ENCODE measurements at regions not wholly inside any gene's neighbourhood (a gene's known extent, or its start where the extent isn't known, plus 50 kb on each side); places are given as distances from the start of the nearest gene placed in this dataset.

DNA sequence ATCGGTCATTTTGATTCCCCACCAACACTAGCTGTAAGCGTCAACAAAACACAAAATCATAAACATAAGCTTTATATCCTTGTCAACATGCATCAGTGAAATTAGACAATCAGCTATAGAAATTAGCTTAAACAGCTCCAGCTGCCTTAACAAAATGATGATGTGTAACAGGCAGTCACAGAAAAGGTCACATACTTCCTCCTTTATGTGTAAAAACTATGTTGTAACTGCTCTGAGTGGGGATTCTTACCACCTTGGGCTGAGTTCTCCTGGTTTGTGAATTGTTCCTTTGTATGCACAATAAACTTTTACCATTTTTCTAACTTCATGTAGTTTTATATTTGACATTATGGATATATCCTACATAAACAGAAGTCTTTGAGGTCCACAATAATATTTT lies 73.9 kb upstream of the MAP9 start:
- Mint-ChIP-seq H3K4me3 (ENCODE audit: unreplicated experiment) (no peak overlapping the region), H3K4me1 (ENCODE audit: insufficient read depth, unreplicated experiment) (no peaks in the 10 kb centered on the region), H3K36me3 (ENCODE audit: insufficient read depth, unreplicated experiment) (no peaks in the 10 kb centered on the region), H3K27ac (ENCODE audit: low read depth, unreplicated experiment) (no peak overlapping the region), H3K27me3 (ENCODE audit: insufficient read depth, unreplicated experiment) (no peaks in the 10 kb centered on the region), H3K9me3 (ENCODE audit: unreplicated experiment) (no peaks in the 10 kb centered on the region)
- TF ChIP-seq, protein P1, sequence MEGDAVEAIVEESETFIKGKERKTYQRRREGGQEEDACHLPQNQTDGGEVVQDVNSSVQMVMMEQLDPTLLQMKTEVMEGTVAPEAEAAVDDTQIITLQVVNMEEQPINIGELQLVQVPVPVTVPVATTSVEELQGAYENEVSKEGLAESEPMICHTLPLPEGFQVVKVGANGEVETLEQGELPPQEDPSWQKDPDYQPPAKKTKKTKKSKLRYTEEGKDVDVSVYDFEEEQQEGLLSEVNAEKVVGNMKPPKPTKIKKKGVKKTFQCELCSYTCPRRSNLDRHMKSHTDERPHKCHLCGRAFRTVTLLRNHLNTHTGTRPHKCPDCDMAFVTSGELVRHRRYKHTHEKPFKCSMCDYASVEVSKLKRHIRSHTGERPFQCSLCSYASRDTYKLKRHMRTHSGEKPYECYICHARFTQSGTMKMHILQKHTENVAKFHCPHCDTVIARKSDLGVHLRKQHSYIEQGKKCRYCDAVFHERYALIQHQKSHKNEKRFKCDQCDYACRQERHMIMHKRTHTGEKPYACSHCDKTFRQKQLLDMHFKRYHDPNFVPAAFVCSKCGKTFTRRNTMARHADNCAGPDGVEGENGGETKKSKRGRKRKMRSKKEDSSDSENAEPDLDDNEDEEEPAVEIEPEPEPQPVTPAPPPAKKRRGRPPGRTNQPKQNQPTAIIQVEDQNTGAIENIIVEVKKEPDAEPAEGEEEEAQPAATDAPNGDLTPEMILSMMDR (IDR thresholded peaks at IDR 0.05; ENCODE audit: unreplicated experiment), result no peak
- ChIA-PET POLR2A (no interaction called here), CTCF (no interaction called here)
- BruUV-seq (replicated peaks), result no TSS peak
- DNase-seq (ENCODE audit: unreplicated experiment), result no peak
- intact Hi-C loops (cut with micrococcal nuclease), result no loop called here

- H3K4me3 Mint-ChIP-seq (ENCODE audit: unreplicated experiment), result no peak overlapping the region
- no peak for DNase-seq (ENCODE audit: unreplicated experiment)
- H3K4me1 Mint-ChIP-seq (ENCODE audit: insufficient read depth, unreplicated experiment), result peaks cover 13% of the 10 kb centered on the region
- TF ChIP-seq, protein P1 (IDR thresholded peaks at IDR 0.05; ENCODE audit: unreplicated experiment), result no peak
- H3K9me3 Mint-ChIP-seq (ENCODE audit: unreplicated experiment), result no peaks in the 10 kb centered on the region
- H3K27ac Mint-ChIP-seq (ENCODE audit: low read depth, unreplicated experiment), result no peak overlapping the region
- BruUV-seq (replicated peaks), result no TSS peak
- H3K36me3 Mint-ChIP-seq (ENCODE audit: insufficient read depth, unreplicated experiment), result peaks cover 6% of the 10 kb centered on the region
- POLR2A ChIA-PET, result interaction anchor here (1.6 kb wide), 1 partner anchor 23 kb away, joined by 4 read pairs; no protein-coding TSS in a partner anchor
- no peaks in the 10 kb centered on the region for H3K27me3 Mint-ChIP-seq (ENCODE audit: insufficient read depth, unreplicated experiment)
- CTCF ChIA-PET, result interaction anchor here (0.6 to 4.0 kb wide), 2 partner anchors 342 to 508 kb away, joined by 3 to 22 read pairs; no protein-coding TSS in a partner anchor
- intact Hi-C loops (cut with micrococcal nuclease), result no loop called here
These were observed 68.5 kb upstream of the MAP9 start for GRCh38 chr4:155445306-155445705.

- no peak for DNase-seq (ENCODE audit: unreplicated experiment)
- TF ChIP-seq, protein P1 (IDR thresholded peaks at IDR 0.05; ENCODE audit: unreplicated experiment), result no peak
- POLR2A ChIA-PET, result interaction anchor here (0.6 to 1.6 kb wide), 2 partner anchors 23 to 487 kb away, joined by 4 to 6 read pairs; no protein-coding TSS in a partner anchor
- CTCF ChIA-PET, result interaction anchor here (0.5 to 2.8 kb wide), 6 partner anchors 42 to 508 kb away, joined by 4 to 18 read pairs (median 6); partner anchors contain the start of gene CTSO
- Mint-ChIP-seq H3K4me1 (ENCODE audit: insufficient read depth, unreplicated experiment) (peaks cover 13% of the 10 kb centered on the region), H3K27ac (ENCODE audit: low read depth, unreplicated experiment) (no peak overlapping the region), H3K9me3 (ENCODE audit: unreplicated experiment) (no peaks in the 10 kb centered on the region), H3K27me3 (ENCODE audit: insufficient read depth, unreplicated experiment) (no peaks in the 10 kb centered on the region), H3K4me3 (ENCODE audit: unreplicated experiment) (no peak overlapping the region), H3K36me3 (ENCODE audit: insufficient read depth, unreplicated experiment) (peaks cover 6% of the 10 kb centered on the region)
- intact Hi-C loops (cut with micrococcal nuclease), result no loop called here
- BruUV-seq (replicated peaks), result no TSS peak
These were observed 68.0 kb upstream of the MAP9 start for GRCh38 chr4:155444721-155445120.

- Mint-ChIP-seq H3K27me3 (ENCODE audit: insufficient read depth, unreplicated experiment) (no peaks in the 10 kb centered on the region), H3K27ac (ENCODE audit: low read depth, unreplicated experiment) (peak overlapping the region; percentile 55), H3K4me3 (ENCODE audit: unreplicated experiment) (peak overlapping the region; percentile 64), H3K4me1 (ENCODE audit: insufficient read depth, unreplicated experiment) (peaks cover 13% of the 10 kb centered on the region), H3K36me3 (ENCODE audit: insufficient read depth, unreplicated experiment) (peaks cover 6% of the 10 kb centered on the region), H3K9me3 (ENCODE audit: unreplicated experiment) (no peaks in the 10 kb centered on the region)
- CTCF ChIA-PET, result interaction anchor here (0.6 to 5.6 kb wide), 21 partner anchors 11 to 526 kb away, joined by 3 to 43 read pairs (median 4); partner anchors contain the start of gene CTSO
- peak; percentile 81 for DNase-seq (ENCODE audit: unreplicated experiment)
- TF ChIP-seq, protein P1 (IDR thresholded peaks at IDR 0.05; ENCODE audit: unreplicated experiment), result peak; percentile 94
- BruUV-seq (replicated peaks), result no TSS peak
- POLR2A ChIA-PET, result interaction anchor here (1.6 kb wide), 2 partner anchors 345 to 511 kb away, joined by 4 to 5 read pairs; partner anchors contain the start of gene CTSO
- intact Hi-C loops (cut with micrococcal nuclease), result loop anchor here (1.0 to 2.0 kb wide), 3 partner anchors 38 to 511 kb away; partner anchors contain the start of gene CTSO
These were observed 65.7 kb upstream of the MAP9 start for GRCh38 chr4:155442267-155443105.

Measured in MCF 10A (cell line).